ENCODE measurements at regions not wholly inside any gene's neighbourhood (a gene's known extent, or its start where the extent isn't known, plus 50 kb on each side); places are given as distances from the start of the nearest gene placed in this dataset.

GRCh38 chrX:139191286-139191685 lies 339.3 kb upstream of the F9 start:
- Histone ChIP-seq H3K79me2 (ENCODE audit: control insufficient read depth in 1 of 2, insufficient read depth in 2 of 2, low read length in 2 of 2) (no peaks in the 10 kb centered on the region), H3K27ac (ENCODE audit: low read depth, low read length) (no peak overlapping the region), H3K56ac (replicated peaks; ENCODE audit: insufficient read length, low read depth, low read length) (no peak overlapping the region), H4K8ac (ENCODE audit: extremely low read depth, insufficient read depth, low read length) (no peak overlapping the region), H3K18ac (ENCODE audit: extremely low read depth, low read length) (no peak overlapping the region), H3K4me1 (replicated peaks in 1 of 4; ENCODE audit: control insufficient read depth in 3 of 4, insufficient read depth in 4 of 4, low read length in 3 of 4) (peaks cover 0 to 5% (median under 1%) of the 10 kb centered on the region in 4 experiments; a peak in 2 of 7 replicates), H3K36me3 (ENCODE audit: control insufficient read depth in 2 of 4, insufficient read depth in 4 of 4, low read length in 3 of 4) (no peaks in the 10 kb centered on the region), H3K4me2 (ENCODE audit: insufficient read depth in 1 of 2, low read depth in 2 of 2, low read length in 2 of 2) (no peak overlapping the region), H2BK15ac (ENCODE audit: low read length) (no peak overlapping the region), H3K4me3 (ENCODE audit: extremely low read depth in 1 of 4, insufficient read depth in 2 of 4, low read depth in 3 of 4, low read length in 4 of 4) (no peak overlapping the region), H4K20me1 (replicated peaks in 1 of 2; ENCODE audit: control insufficient read depth in 1 of 2, insufficient read depth in 2 of 2, low read length in 2 of 2) (peaks cover 0 to 5% of the 10 kb centered on the region in 2 experiments), H2BK5ac (ENCODE audit: low read depth, low read length) (no peak overlapping the region), H2BK120ac (replicated peaks; ENCODE audit: low read depth, low read length) (no peak overlapping the region), H3K23me2 (ENCODE audit: low read depth, low read length) (0 out of 2 replicates have a peak, but pooled peaks cover 2% of the 10 kb centered on the region), H3K4ac (replicated peaks; ENCODE audit: insufficient read length, low read depth, low read length) (no peak overlapping the region), H3K9ac (replicated peaks in 1 of 4; ENCODE audit: extremely low read depth in 1 of 4, low read depth in 3 of 4, low read length in 3 of 4) (no peak overlapping the region), H3K14ac (ENCODE audit: insufficient read length) (no peak overlapping the region), H3K23ac (ENCODE audit: insufficient read length) (no peak overlapping the region), H4K91ac (replicated peaks; ENCODE audit: insufficient read length, low read length) (no peak overlapping the region), H3K9me3 (ENCODE audit: insufficient read depth in 2 of 2, low read depth in 1 of 2, low read length in 1 of 2) (no peaks in the 10 kb centered on the region), H2BK20ac (ENCODE audit: low read length) (no peak overlapping the region), H3K27me3 (replicated peaks in 1 of 4; ENCODE audit: control insufficient read depth in 3 of 4, extremely low read depth in 1 of 4, insufficient read depth in 3 of 4, low read length in 3 of 4) (peaks cover 34 to 90% (median 67%) of the 10 kb centered on the region in 4 experiments), H2AFZ (ENCODE audit: low read length) (no peak overlapping the region), H4K5ac (ENCODE audit: insufficient read length, low read depth, low read length) (no peak overlapping the region), H2BK12ac (ENCODE audit: low read depth, low read length) (no peak overlapping the region), H2AK5ac (ENCODE audit: low read depth, low read length) (no peak overlapping the region), H3K79me1 (ENCODE audit: low read depth, low read length) (no peaks in the 10 kb centered on the region)
- POLR2A ChIA-PET (ENCODE audit: partially characterized antibody), result no interaction called here
- WGBS, 2 experiments (ENCODE audit: extremely low coverage in 1 of 2, insufficient coverage in 1 of 2, insufficient read length in 1 of 2, insufficient replicate concordance in 2 of 2, low coverage in 1 of 2, low lambda C conversion rate in 2 of 2, missing lambda C conversion rate in 1 of 2), result 70% methylated on average over 2 of the region's 2 CpGs; no CpG with 5 or more reads in 1 of the 2 experiments
- DNase-seq (ENCODE audit: low read depth in 1 of 2, low spot score in 2 of 2) (no peak), FAIRE-seq (no peak)
- CTCF ChIA-PET (ENCODE audit: partially characterized antibody), result interaction anchor here (1.6 kb wide), 1 partner anchor 12 kb away, joined by 3 read pairs; no protein-coding TSS in a partner anchor
- TF ChIP-seq MAFK (IDR thresholded peaks at IDR 0.05; ENCODE audit: low read depth, low read length), result no peak
- no peak for TF ChIP-seq TEAD4 (IDR thresholded peaks at IDR 0.05; ENCODE audit: low read depth, low read length)
- TF ChIP-seq TAF7 (optimal IDR thresholded peaks at IDR 0.05; ENCODE audit: borderline replicate concordance, low read depth, low read length), result no peak
- no peak for TF ChIP-seq SP2 (IDR thresholded peaks at IDR 0.05; ENCODE audit: low read length)
- no peak for TF ChIP-seq TCF12 (IDR thresholded peaks at IDR 0.05; ENCODE audit: low read depth, low read length)
- TF ChIP-seq CREB1 (IDR thresholded peaks at IDR 0.05), result no peak
- no peak for TF ChIP-seq SP4 (IDR thresholded peaks at IDR 0.05; ENCODE audit: low read length)
- TF ChIP-seq GTF2F1 (IDR thresholded peaks at IDR 0.05; ENCODE audit: borderline replicate concordance, low read depth, low read length), result no peak
- no peak for TF ChIP-seq SUZ12 (IDR thresholded peaks at IDR 0.05; ENCODE audit: low read length)
- TF ChIP-seq HDAC6 (IDR thresholded peaks at IDR 0.05; ENCODE audit: low read depth, low read length), result no peak
- TF ChIP-seq ASH2L (IDR thresholded peaks at IDR 0.05; ENCODE audit: low read length), result no peak
- no peak for TF ChIP-seq CEBPB (IDR thresholded peaks at IDR 0.05; ENCODE audit: low read depth, low read length)
- no peak for TF ChIP-seq SAP30 (IDR thresholded peaks at IDR 0.05; ENCODE audit: insufficient read depth, insufficient replicate concordance, low read length)
- TF ChIP-seq CTCF (IDR thresholded peaks at IDR 0.05; ENCODE audit: control extremely low read depth in 1 of 3, insufficient read depth in 1 of 3, low read depth in 1 of 3, low read length in 3 of 3), result no peak
